ENCODE measurements at regions not wholly inside any gene's neighbourhood (a gene's known extent, or its start where the extent isn't known, plus 50 kb on each side); places are given as distances from the start of the nearest gene placed in this dataset.

DNA sequence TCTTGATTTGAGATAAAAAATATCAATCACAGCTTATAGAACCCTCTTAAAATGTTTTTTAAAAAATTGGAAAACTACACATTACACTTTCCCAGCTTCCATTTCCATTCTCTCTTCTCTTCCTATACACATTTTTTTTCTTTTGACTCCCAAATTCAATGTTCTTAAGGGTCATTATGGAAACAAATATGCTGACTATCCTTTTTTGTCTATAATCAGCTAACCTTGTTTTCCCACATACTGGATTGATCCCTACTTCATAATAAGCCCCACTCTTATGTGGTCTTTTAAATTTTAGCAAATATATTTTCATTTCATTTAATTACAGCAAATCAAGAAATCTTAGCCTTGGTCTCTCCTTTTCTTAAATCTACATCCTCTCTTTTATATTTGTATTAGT lies 378.4 kb downstream of the MEI4 start:
- TF ChIP-seq CTCF (conservative IDR thresholded peaks at IDR 0.05 in 1 of 2, IDR thresholded peaks at IDR 0.05 in 1 of 2; ENCODE audit: low read depth in 1 of 2, low read length in 2 of 2): no peak
- no peak for TF ChIP-seq EZH2 (IDR thresholded peaks at IDR 0.05; ENCODE audit: low read length, missing control alignments)

All from fibroblast of lung (primary cell).